Suprapubic skin (tissue), 3 donors: ENCODE measurements at regions not wholly inside any gene's neighbourhood (a gene's known extent, or its start where the extent isn't known, plus 50 kb on each side); places are given as distances from the start of the nearest gene placed in this dataset.

ENCODE experiments used
- CTCF ChIP-seq, 2 donors: fragments of 200-600 bp in 1 of 2; fragments of 450-650 bp in 1 of 2; sonication (generic) in 1 of 2; IDR thresholded peaks; one replicate each; pipeline ENCODE4 v1.5.1; 2016 to 2019; ENCODE audit warnings: antibody characterized with exemption in 2 of 2, mild to moderate bottlenecking in 1 of 2, moderate library complexity in 1 of 2
- POLR2AphosphoS5 ChIP-seq, 3 donors: sonication (generic); formaldehyde crosslinking; IDR thresholded peaks; one replicate each; pipeline ENCODE4 v1.6.1; 2017; ENCODE audit warnings: antibody characterized with exemption in 3 of 3

- TF ChIP-seq CTCF (IDR thresholded peaks at IDR 0.05): no peak
- no peak for TF ChIP-seq POLR2AphosphoS5 (IDR thresholded peaks at IDR 0.05)
These were observed 480.4 kb upstream of the SGCG start for GRCh38 chr13:22700246-22700887.
